Mesendoderm (in vitro differentiated cells): ENCODE measurements at regions not wholly inside any gene's neighbourhood (a gene's known extent, or its start where the extent isn't known, plus 50 kb on each side); places are given as distances from the start of the nearest gene placed in this dataset. TPM values are rescaled to one million over a fixed set of nuclear protein-coding genes. Genes with fewer than 3 reads are reported as not detected.

ENCODE experiments used
- DNase-seq: peaks from one replicate; pipeline ENCODE4 v3.0.0; 2013
- H2AK5ac ChIP-seq: 2 replicates; pipeline ENCODE4 v1.6.1; 2013; ENCODE audit warnings: low read length, inconsistent platforms
- H2BK120ac ChIP-seq: 2 replicates; pipeline ENCODE4 v1.6.1; 2013; ENCODE audit warnings: low read depth, mild to moderate bottlenecking, low read length, moderate library complexity, mixed read lengths
- H2BK15ac ChIP-seq: replicated peaks from 2 replicates; pipeline ENCODE4 v1.6.1; 2013; ENCODE audit warnings: low read depth, mild to moderate bottlenecking, moderate library complexity
- H2BK5ac ChIP-seq: 2 replicates; pipeline ENCODE4 v1.6.1; 2013; ENCODE audit warnings: low read length, inconsistent platforms
- H3K18ac ChIP-seq: 2 replicates; pipeline ENCODE4 v1.6.1; 2013; ENCODE audit warnings: mild to moderate bottlenecking, low read length, mixed read lengths
- H3K23ac ChIP-seq: one replicate; pipeline ENCODE4 v1.6.1; 2013; ENCODE audit warnings: low read length
- H3K27ac ChIP-seq: 2 replicates; pipeline ENCODE4 v1.5.1; 2013; ENCODE audit warnings: low read depth, mild to moderate bottlenecking, inconsistent platforms, low read length, moderate library complexity
- H3K27me3 ChIP-seq: 2 replicates; pipeline ENCODE4 v1.6.1; 2013; ENCODE audit warnings: low read length, control low read depth, mild to moderate bottlenecking, inconsistent platforms; ENCODE audit not compliant: insufficient read depth, poor library complexity
- H3K36me3 ChIP-seq: 2 replicates; pipeline ENCODE4 v1.6.1; 2013; ENCODE audit warnings: low read length, inconsistent platforms; ENCODE audit not compliant: control insufficient read depth, insufficient read depth
- H3K4ac ChIP-seq: one replicate; pipeline ENCODE4 v1.6.1; 2013; ENCODE audit warnings: low read depth, mild to moderate bottlenecking, low read length, moderate library complexity
- H3K4me1 ChIP-seq: 2 replicates; pipeline ENCODE4 v1.6.1; 2013; ENCODE audit warnings: low read depth, low read length, inconsistent platforms; ENCODE audit not compliant: control insufficient read depth
- H3K4me2 ChIP-seq: 2 replicates; pipeline ENCODE4 v1.6.1; 2013; ENCODE audit warnings: low read length
- H3K4me3 ChIP-seq: 2 replicates; pipeline ENCODE4 v1.5.1; 2013; ENCODE audit warnings: mild to moderate bottlenecking, low read length
- H3K56ac ChIP-seq: one replicate; pipeline ENCODE4 v1.6.1; 2013; ENCODE audit warnings: low read length
- H3K79me1 ChIP-seq: 2 replicates; pipeline ENCODE4 v1.6.1; 2013; ENCODE audit warnings: low read length, inconsistent platforms
- H3K79me2 ChIP-seq: 2 replicates; pipeline ENCODE4 v1.6.1; 2013; ENCODE audit warnings: mild to moderate bottlenecking, low read length; ENCODE audit not compliant: control insufficient read depth, insufficient read depth
- H3K9ac ChIP-seq: 2 replicates; pipeline ENCODE4 v1.6.1; 2013; ENCODE audit warnings: low read length, inconsistent platforms
- H4K5ac ChIP-seq: one replicate; pipeline ENCODE4 v1.6.1; 2013; ENCODE audit warnings: low read length
- H4K8ac ChIP-seq: one replicate; pipeline ENCODE4 v1.6.1; 2013; ENCODE audit warnings: low read depth, mild to moderate bottlenecking, control low read depth, low read length, moderate library complexity
- whole genome bisulfite sequencing: extraction: QIAGEN DNeasy Blood & Tissue Kit; methylation state at CpG from one replicate; pipeline ENCODE4 v1.1.7; 2013; ENCODE audit warnings: low lambda C conversion rate, missing lambda C conversion rate; ENCODE audit not compliant: insufficient coverage; ENCODE audit errors: extremely low coverage; 5-methylcytosine and 5-hydroxymethylcytosine counted together
- small RNA-seq: library from polyadenylated mRNA; stranded (forward); fragments of <200 nt; extraction: miRNeasy Mini kit (QIAGEN cat#:217004); gene quantifications from one replicate; pipeline ENCODE3, GENCODE V24; 2013; ENCODE audit not compliant: insufficient read depth

DNA sequence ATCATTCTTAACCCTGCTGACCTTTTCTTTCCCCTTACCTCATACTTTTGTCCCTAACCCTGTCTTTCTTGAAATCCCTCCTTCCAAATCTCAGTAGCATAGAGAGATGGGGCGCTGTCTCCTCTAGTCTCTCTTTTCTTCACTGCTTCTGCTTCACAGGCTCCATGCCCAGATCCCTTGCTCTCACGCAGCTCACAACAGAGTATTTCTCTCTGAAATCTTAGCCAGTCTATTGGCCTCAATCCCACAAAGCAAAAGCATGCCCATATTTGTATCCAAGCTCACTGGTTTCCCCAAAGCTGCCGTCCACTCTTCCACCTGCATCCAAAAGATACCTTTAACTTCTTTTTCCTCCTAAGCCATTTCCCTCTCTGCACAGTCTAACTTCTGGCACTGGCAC is 526.8 kb downstream of the PLXDC2 start:
- Histone ChIP-seq H3K18ac (no peak overlapping the region), H4K5ac (no peak overlapping the region), H3K4me1 (no peaks in the 10 kb centered on the region), H3K4me3 (no peak overlapping the region), H2AK5ac (no peak overlapping the region), H2BK5ac (no peak overlapping the region), H3K27me3 (no peaks in the 10 kb centered on the region), H3K4ac (no peak overlapping the region), H3K9ac (no peak overlapping the region), H3K56ac (no peak overlapping the region), H3K79me1 (no peaks in the 10 kb centered on the region), H3K23ac (no peak overlapping the region), H3K79me2 (no peaks in the 10 kb centered on the region), H4K8ac (no peak overlapping the region), H2BK120ac (no peak overlapping the region), H3K36me3 (no peaks in the 10 kb centered on the region), H3K27ac (no peak overlapping the region), H2BK15ac (no peak overlapping the region), H3K4me2 (no peak overlapping the region)
- no peak for DNase-seq
- no CpG with 5 or more reads among the region's 3 CpGs for WGBS

Small RNA genes in the stretch of these regions (small RNA-seq; reads per million reads assigned to genes)
- not detected for gene AL590032.1
- gene MIR4675 = not detected
